GM19328 (cell line): ENCODE measurements at regions not wholly inside any gene's neighbourhood (a gene's known extent, or its start where the extent isn't known, plus 50 kb on each side); places are given as distances from the start of the nearest gene placed in this dataset.

Source experiments
- ATAC-seq: cut with Tn5 transposase; IDR thresholded peaks from one replicate; pipeline ENCODE4 v1.9.1; 2021; ENCODE audit warnings: mild to moderate bottlenecking, moderate library complexity; ENCODE audit not compliant: unreplicated experiment

- no peak for ATAC-seq
Measured at GRCh38 chr7:142347091-142347490, 89.2 kb upstream of the PRSS58 start.

DNA sequence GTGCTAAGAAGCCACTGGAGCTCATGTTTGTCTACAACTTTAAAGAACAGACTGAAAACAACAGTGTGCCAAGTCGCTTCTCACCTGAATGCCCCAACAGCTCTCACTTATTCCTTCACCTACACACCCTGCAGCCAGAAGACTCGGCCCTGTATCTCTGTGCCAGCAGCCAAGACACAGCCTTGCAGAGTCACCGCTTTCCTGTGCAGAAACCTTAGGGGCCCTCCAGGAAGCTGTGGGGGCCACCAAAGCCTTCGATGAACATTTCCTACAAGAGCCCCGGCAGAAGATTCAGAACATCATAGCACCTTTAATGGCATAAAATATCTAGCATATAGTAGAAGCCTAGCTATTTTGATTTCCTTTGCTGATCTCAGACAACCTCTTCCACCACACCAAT, 88.0 kb upstream of the PRSS58 start:
- no peak for ATAC-seq

DNA sequence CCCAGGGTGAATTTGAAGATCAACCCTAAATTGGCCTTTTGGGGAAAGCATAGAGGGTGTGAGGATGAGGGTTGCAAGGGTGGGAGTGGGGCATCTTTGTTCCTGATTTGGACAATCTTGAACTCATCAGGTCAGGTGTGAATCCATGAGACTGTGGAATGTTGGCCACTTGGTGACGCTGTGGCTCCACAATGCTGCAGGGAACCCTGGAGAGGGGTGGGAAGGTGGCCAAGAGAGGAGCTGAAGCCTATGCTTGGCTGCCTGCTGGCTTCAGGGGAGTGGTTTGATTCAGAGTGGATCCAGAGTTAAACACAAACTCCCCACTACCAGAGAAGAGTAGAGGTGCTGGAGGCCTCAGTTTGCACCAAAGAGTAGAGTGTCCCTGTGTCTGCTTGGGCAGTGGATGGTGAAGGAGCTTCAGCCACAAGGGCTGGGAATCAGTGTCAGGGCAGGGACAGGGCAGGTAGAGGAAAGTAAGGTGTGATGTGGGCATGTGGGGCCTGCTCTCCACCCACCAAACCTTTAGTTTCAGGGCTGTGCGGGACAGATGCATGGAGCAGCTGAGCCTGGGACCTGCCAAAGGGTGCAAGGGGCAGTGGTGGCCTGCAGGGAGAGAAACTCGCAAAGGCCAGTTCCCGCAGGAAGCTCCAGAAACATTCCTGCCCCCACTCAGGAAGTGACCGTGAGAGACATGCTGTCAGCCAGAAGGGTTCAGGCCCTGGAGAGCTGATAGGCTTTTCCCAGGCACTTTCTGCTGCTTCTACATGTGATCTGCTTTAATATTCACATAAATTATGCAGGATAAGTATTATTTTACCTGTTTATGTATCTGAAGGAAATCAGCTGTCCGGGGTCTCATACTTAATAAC, 81.0 kb upstream of the PRSS58 start:
- ATAC-seq, result no peak

- ATAC-seq, result no peak
Measured at GRCh38 chr7:142337054-142338001, 79.5 kb upstream of the PRSS58 start.

DNA sequence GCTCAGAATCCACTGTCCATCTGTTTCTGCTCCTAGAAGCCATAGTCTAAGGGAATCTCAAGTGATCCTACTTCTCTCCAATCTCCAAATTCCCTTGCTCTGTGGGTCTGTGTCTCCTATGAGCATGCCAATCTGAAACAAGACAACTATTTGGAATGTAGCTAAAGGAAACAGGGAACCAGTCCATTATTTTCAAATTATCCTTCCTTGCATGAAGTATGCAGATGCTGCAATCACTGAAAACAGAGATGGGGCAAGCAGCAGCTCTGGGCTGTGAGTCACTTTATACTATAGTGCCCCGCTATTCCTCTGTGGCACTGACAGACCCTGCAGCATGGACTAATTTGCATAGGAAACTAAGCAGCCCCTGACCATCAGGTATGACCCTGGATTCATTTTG, 76.9 kb upstream of the PRSS58 start:
- ATAC-seq, result no peak

DNA sequence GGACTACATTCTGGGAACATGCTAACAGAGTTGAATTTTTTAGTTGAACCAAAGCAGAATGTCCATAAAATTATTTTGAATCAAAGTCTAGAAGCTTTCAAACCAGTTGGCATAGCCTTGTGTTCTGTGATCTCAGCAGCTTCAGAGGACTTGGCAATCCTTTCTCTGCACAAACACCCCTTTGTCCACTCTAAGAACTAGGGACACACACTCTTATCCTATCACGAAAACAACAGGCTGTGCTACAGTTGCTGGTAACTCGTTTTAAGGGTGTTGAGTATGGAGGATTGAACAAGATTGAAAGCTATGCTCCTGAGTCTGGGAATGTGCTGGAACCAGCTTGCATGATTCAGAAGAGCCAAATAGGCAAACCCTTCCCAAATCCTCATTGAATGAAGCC, 76.4 kb upstream of the PRSS58 start:
- no peak for ATAC-seq

DNA sequence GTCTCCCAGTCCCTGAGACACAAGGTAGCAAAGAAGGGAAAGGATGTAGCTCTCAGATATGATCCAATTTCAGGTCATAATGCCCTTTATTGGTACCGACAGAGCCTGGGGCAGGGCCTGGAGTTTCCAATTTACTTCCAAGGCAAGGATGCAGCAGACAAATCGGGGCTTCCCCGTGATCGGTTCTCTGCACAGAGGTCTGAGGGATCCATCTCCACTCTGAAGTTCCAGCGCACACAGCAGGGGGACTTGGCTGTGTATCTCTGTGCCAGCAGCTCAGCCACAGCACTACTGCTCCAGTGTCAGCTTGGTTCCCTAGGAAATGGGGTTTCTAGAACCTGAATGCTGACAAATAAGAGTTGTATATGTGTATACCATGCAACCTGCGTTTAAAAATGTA, 74.6 kb upstream of the PRSS58 start:
- no peak for ATAC-seq

GRCh38 chr7:142331941-142332340, 74.1 kb upstream of the PRSS58 start:
- no peak for ATAC-seq

GRCh38 chr7:142329062-142329790, 71.4 kb upstream of the PRSS58 start:
- no peak for ATAC-seq

DNA sequence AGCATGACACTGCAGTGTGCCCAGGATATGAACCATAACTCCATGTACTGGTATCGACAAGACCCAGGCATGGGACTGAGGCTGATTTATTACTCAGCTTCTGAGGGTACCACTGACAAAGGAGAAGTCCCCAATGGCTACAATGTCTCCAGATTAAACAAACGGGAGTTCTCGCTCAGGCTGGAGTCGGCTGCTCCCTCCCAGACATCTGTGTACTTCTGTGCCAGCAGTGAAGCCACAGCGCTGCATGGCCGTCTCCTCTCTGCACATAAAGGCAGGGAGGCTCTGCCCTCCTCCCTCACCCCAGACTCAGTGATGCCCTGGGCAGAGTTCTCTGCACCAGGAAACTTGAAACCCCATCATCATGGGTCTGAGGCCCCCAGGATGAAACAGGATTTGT, 70.7 kb upstream of the PRSS58 start:
- ATAC-seq, result no peak

DNA sequence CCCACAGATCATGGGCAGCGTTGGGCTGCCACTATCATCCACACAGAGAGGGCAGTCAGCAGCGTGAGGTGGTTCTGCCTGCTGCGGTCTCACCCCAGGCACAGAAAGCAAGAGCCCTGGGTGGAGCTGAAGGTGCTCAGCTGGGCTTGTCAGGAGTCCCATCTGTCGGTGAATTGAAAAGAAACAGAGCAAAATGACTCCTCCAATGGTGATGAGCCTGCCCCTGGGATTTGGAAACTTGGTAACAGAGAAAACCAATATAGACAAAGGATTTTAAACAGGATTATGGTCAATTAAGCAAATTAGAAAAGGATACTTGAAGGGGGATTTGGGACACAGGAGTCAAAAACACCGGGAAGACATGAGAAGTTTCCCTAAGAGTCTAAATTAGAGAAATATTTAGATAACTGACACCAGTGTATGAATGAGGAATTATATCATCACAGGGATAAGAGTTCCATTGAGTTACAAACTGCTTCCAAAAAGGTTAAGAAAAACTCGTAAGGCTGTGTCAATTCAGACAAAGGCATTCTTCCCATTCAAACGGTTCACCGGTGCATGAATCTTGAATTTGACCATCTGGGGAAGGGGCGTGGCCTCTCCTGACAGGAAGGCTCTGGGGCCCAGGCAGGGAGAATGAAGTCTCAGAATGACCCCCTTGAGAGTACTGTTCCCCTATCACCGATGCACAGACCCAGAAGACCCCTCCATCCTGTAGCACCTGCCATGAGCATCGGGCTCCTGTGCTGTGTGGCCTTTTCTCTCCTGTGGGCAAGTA, 70.0 kb upstream of the PRSS58 start:
- no peak for ATAC-seq

DNA sequence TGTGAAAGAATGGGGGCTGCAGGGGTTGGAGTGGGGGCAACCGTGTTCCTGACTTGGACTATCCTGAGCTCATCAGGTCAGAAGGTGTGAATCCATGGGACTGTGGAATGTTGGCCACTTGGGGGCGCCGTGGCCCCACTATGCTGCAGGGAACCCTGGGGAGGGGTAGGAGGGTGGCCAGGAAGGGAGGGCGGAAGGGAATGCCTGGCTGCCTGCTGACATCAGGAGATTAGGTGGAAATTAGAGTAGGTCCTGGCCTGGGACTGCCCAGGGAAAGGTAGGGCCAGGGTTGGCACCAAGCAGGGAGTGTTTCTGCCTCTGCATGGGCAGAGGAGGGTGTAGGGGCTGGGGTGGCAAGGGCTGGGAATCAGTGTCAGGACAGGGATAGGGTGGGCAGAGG, 65.8 kb upstream of the PRSS58 start:
- no peak for ATAC-seq

- ATAC-seq, result no peak
Measured at GRCh38 chr7:142321391-142321790, 63.5 kb upstream of the PRSS58 start.

DNA sequence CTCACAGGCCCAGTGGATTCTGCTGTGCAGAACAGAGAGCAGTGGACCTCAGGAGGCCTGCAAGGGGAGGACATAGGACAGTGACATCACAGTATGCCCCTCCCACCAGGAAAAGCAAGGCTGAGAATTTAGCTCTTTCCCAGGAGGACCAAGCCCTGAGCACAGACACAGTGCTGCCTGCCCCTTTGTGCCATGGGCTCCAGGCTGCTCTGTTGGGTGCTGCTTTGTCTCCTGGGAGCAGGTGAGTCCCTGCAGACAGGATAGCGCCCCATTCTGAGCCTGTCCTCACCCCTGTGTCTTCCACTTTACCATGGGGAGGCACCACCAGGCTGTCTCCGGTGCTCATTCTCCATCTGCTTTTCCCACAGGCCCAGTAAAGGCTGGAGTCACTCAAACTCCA, 63.0 kb upstream of the PRSS58 start:
- ATAC-seq, result no peak

- no peak for ATAC-seq
Measured at GRCh38 chr7:142319970-142320369, 62.1 kb upstream of the PRSS58 start.

DNA sequence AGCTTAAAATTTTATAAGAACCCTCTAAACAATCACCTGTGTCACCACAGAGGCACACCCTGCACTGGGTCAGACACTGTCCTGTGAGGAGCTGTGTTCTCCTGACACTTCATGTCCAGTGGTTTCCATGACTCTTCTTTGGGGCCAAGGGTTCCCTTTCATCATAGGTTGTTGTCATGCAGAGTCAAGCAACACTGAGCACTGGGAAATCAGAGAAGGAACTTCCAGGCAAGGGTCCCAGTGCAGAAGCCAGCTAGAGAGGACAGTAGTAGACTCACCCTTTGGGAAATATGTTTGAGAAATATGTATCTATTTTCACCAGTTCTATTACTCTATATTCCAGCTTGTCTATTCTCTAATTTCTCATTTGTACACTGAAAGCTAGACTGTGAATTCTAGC, 56.4 kb upstream of the PRSS58 start:
- no peak for ATAC-seq

DNA sequence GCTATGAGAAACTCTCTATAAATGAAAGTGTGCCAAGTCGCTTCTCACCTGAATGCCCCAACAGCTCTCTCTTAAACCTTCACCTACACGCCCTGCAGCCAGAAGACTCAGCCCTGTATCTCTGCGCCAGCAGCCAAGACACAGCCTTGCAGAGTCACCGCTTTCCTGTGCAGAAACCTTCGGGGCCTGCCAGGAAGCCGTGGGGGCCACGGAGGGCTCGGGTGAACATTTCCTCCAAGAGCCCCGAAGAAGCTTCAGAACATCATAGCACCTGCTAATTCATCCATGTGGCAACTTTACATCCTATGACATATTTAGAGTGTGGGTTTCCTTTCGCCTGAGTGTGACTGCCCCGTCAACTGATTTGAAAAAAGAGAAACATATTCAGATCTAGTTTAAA, 55.7 kb upstream of the PRSS58 start:
- ATAC-seq, result no peak

- no peak for ATAC-seq
Measured at GRCh38 chr7:142311876-142312275, 54.0 kb upstream of the PRSS58 start.

- ATAC-seq, result no peak
Measured at GRCh38 chr7:142308918-142309317, 51.1 kb upstream of the PRSS58 start.

DNA sequence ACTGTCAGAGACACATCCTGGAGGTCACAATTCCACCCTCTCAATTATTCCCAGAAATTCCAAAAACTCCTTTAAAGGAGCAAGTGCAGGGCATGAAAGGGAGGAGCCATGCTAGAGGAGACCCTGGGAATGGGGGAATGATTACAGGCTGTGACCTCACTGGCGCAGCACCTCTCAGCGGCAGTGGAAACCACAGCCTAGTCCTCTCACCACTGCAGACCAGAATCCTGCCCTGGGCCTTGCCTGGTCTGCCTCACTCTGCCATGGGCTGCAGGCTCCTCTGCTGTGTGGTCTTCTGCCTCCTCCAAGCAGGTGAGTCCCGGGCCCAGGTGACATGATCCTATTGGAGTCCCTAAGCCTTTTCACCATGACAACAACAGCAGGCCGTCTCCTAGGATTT, 50.5 kb upstream of the PRSS58 start:
- ATAC-seq, result no peak
